ENCODE measurements at regions not wholly inside any gene's neighbourhood (a gene's known extent, or its start where the extent isn't known, plus 50 kb on each side); places are given as distances from the start of the nearest gene placed in this dataset.

DNA sequence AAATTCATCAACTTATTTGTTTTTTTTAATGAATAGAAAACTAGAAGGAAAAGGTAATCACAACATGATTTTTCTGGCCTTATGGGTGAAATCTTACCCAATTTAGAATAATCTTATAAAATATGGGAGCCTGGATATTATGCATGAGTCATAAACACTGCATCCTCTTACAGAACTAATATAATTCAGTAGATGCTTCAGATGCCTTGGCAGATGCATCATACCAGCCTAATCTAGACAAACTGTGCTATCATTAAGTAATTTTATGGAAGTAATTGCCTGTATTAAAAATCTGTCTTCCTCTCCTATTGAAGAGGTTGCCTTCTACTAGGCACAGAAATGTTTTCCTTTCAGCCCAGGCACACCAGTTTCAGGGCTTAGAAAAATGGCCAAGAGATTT lies 2384.6 kb upstream of the WWC1 start:
- Histone ChIP-seq H3K27me3 (ENCODE audit: control insufficient read depth, insufficient read depth, low read length) (no peaks in the 10 kb centered on the region), H3K4me3 (ENCODE audit: low read depth, low read length) (no peak overlapping the region), H3K36me3 (ENCODE audit: control insufficient read depth, insufficient read depth, low read length) (no peaks in the 10 kb centered on the region)
- DNase-seq (ENCODE audit: low read depth): no peak
- TF ChIP-seq, protein P1, sequence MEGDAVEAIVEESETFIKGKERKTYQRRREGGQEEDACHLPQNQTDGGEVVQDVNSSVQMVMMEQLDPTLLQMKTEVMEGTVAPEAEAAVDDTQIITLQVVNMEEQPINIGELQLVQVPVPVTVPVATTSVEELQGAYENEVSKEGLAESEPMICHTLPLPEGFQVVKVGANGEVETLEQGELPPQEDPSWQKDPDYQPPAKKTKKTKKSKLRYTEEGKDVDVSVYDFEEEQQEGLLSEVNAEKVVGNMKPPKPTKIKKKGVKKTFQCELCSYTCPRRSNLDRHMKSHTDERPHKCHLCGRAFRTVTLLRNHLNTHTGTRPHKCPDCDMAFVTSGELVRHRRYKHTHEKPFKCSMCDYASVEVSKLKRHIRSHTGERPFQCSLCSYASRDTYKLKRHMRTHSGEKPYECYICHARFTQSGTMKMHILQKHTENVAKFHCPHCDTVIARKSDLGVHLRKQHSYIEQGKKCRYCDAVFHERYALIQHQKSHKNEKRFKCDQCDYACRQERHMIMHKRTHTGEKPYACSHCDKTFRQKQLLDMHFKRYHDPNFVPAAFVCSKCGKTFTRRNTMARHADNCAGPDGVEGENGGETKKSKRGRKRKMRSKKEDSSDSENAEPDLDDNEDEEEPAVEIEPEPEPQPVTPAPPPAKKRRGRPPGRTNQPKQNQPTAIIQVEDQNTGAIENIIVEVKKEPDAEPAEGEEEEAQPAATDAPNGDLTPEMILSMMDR (IDR thresholded peaks at IDR 0.05; ENCODE audit: insufficient read depth, low read length, poor library complexity, severe bottlenecking): no peak

- DNase-seq (ENCODE audit: low read depth): no peak
- Histone ChIP-seq H3K27me3 (ENCODE audit: control insufficient read depth, insufficient read depth, low read length) (no peaks in the 10 kb centered on the region), H3K36me3 (ENCODE audit: control insufficient read depth, insufficient read depth, low read length) (no peaks in the 10 kb centered on the region), H3K4me3 (ENCODE audit: low read depth, low read length) (no peak overlapping the region)
- TF ChIP-seq, protein P1 (IDR thresholded peaks at IDR 0.05; ENCODE audit: insufficient read depth, low read length, poor library complexity, severe bottlenecking): no peak
Measured at GRCh38 chr5:165913059-165913458, 2378.4 kb upstream of the WWC1 start.

GRCh38 chr5:165914456-165914855 lies 2377.0 kb upstream of the WWC1 start:
- no peaks in the 10 kb centered on the region for H3K36me3 ChIP-seq (ENCODE audit: control insufficient read depth, insufficient read depth, low read length)
- no peaks in the 10 kb centered on the region for H3K27me3 ChIP-seq (ENCODE audit: control insufficient read depth, insufficient read depth, low read length)
- TF ChIP-seq, protein P1 (IDR thresholded peaks at IDR 0.05; ENCODE audit: insufficient read depth, low read length, poor library complexity, severe bottlenecking): no peak
- H3K4me3 ChIP-seq (ENCODE audit: low read depth, low read length): no peak overlapping the region
- DNase-seq (ENCODE audit: low read depth): no peak

- TF ChIP-seq, protein P1 (IDR thresholded peaks at IDR 0.05; ENCODE audit: insufficient read depth, low read length, poor library complexity, severe bottlenecking): no peak
- Histone ChIP-seq H3K27me3 (ENCODE audit: control insufficient read depth, insufficient read depth, low read length) (no peaks in the 10 kb centered on the region), H3K36me3 (ENCODE audit: control insufficient read depth, insufficient read depth, low read length) (no peaks in the 10 kb centered on the region), H3K4me3 (ENCODE audit: low read depth, low read length) (no peak overlapping the region)
- no peak for DNase-seq (ENCODE audit: low read depth)
Measured at GRCh38 chr5:165919196-165919595, 2372.2 kb upstream of the WWC1 start.

DNA sequence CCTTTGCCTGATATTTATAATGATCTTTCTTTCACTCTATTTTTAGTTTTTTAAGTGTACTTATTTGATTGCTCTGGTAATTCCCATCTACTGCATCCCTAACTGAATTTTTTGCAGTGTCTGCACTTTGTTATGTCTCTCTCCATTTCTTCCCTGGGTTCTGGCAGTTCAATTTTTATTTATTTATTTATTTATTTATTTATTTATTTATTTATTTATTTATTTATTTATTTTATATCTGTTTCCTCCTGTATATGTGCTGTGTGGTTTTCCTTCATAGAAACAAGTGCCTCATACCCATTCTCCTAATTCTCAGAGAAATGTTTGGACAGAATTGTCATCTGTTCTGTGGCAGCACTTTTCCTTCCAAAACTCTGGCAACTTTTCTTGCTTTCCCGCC lies 2370.8 kb upstream of the WWC1 start:
- Histone ChIP-seq H3K36me3 (ENCODE audit: control insufficient read depth, insufficient read depth, low read length) (no peaks in the 10 kb centered on the region), H3K4me3 (ENCODE audit: low read depth, low read length) (no peak overlapping the region), H3K27me3 (ENCODE audit: control insufficient read depth, insufficient read depth, low read length) (no peaks in the 10 kb centered on the region)
- no peak for DNase-seq (ENCODE audit: low read depth)
- TF ChIP-seq, protein P1 (IDR thresholded peaks at IDR 0.05; ENCODE audit: insufficient read depth, low read length, poor library complexity, severe bottlenecking): no peak

- H3K36me3 ChIP-seq (ENCODE audit: control insufficient read depth, insufficient read depth, low read length): no peaks in the 10 kb centered on the region
- no peaks in the 10 kb centered on the region for H3K27me3 ChIP-seq (ENCODE audit: control insufficient read depth, insufficient read depth, low read length)
- H3K4me3 ChIP-seq (ENCODE audit: low read depth, low read length): no peak overlapping the region
- TF ChIP-seq, protein P1 (IDR thresholded peaks at IDR 0.05; ENCODE audit: insufficient read depth, low read length, poor library complexity, severe bottlenecking): no peak
- no peak for DNase-seq (ENCODE audit: low read depth)
Measured at GRCh38 chr5:165928971-165929370, 2362.5 kb upstream of the WWC1 start.

All from kidney epithelial cell (primary cell).